A549 (cell line): ENCODE measurements at regions not wholly inside any gene's neighbourhood (a gene's known extent, or its start where the extent isn't known, plus 50 kb on each side); places are given as distances from the start of the nearest gene placed in this dataset.

ENCODE experiments used
- ATAC-seq, 2 experiments: fragments of 200-7000 bp in 1 of 2; fragments of >200 bp in 1 of 2; cut with Nextera tagmentation in 1 of 2; cut with Tn5 transposase in 1 of 2; 3 replicates each; pipeline versions ENCODE4 v1.8.0 to v1.9.1; 2018 to 2020; ENCODE audit warnings: mild to moderate bottlenecking in 1 of 2, moderate library complexity in 1 of 2
- CTCF ChIA-PET: fragments of 300-600 bp; sonication (Branson Sonifier 250); formaldehyde crosslinking; extraction: SDS; loops from one replicate; lab custom pipeline; 2021; ENCODE audit warnings: antibody characterized with exemption, inconsistent platforms; lab: Yijun Ruan, JAX
- POLR2A ChIA-PET: fragments of 350-600 bp; formaldehyde crosslinking; extraction: SDS; loops from one replicate; lab custom pipeline; 2021; ENCODE audit warnings: antibody characterized with exemption, inconsistent platforms; lab: Yijun Ruan, JAX
- DNase-seq, 2 experiments: peaks; one replicate each; pipeline versions ENCODE4 v3.0.0 to v3.0.0-alpha.2; 2011 to 2016; ENCODE audit warnings: low read depth in 1 of 2, low spot score in 1 of 2
- FAIRE-seq: peaks from 2 replicates; lab custom pipeline; 2011; peaks lifted over from hg19 to GRCh38; lab: Jason Lieb, UNC
- H3K27ac ChIP-seq, 2 experiments: fragments of >200 bp; sonication (Bioruptor Twin); formaldehyde crosslinking; 3 replicates each; pipeline ENCODE4 v1.5.1; 2016 to 2017
- H3K4me1 ChIP-seq: fragments of >200 bp; sonication (Bioruptor Twin); formaldehyde crosslinking; 3 replicates; pipeline ENCODE4 v1.6.1; 2016
- H3K4me2 ChIP-seq: fragments of >200 bp; sonication (Bioruptor Twin); formaldehyde crosslinking; 3 replicates; pipeline ENCODE4 v1.6.1; 2016
- H3K4me3 ChIP-seq: fragments of >200 bp; sonication (Bioruptor Twin); formaldehyde crosslinking; 3 replicates; pipeline ENCODE4 v1.5.1; 2016
- H3K9me3 ChIP-seq: fragments of >200 bp; sonication (Bioruptor Twin); formaldehyde crosslinking; 3 replicates; pipeline ENCODE4 v1.6.1; 2016
- ATOH8 ChIP-seq: fragments of 250-450 bp; sonication (Bioruptor Pico); IDR thresholded peaks from 2 replicates; pipeline ENCODE4 v1.5.0; 2020; ENCODE audit warnings: low read depth, mild to moderate bottlenecking, moderate library complexity
- CHD2 ChIP-seq: fragments of 150-350 bp; IDR thresholded peaks from 2 replicates; pipeline ENCODE4 v1.6.1; 2014; ENCODE audit warnings: low read length; ENCODE audit not compliant: partially characterized antibody
- E2F6 ChIP-seq: IDR thresholded peaks from 2 replicates; pipeline ENCODE4 v1.6.1; 2012; ENCODE audit warnings: low read depth, borderline replicate concordance
- EHF ChIP-seq: fragments of 250-450 bp; sonication (Bioruptor Pico); IDR thresholded peaks from 2 replicates; pipeline ENCODE4 v1.5.0; 2020; ENCODE audit warnings: mild to moderate bottlenecking
- FOXS1 ChIP-seq: fragments of 250-450 bp; sonication (Bioruptor Pico); IDR thresholded peaks from 2 replicates; pipeline ENCODE4 v1.5.0; 2020; ENCODE audit warnings: mild to moderate bottlenecking, moderate library complexity
- GATA3 ChIP-seq: IDR thresholded peaks from 2 replicates; pipeline ENCODE4 v1.6.1; 2012; ENCODE audit warnings: borderline replicate concordance
- HDAC2 ChIP-seq: fragments of 200-600 bp; sonication (generic); IDR thresholded peaks from 2 replicates; pipeline ENCODE4 v1.6.1; 2016
- HES2 ChIP-seq: fragments of >200 bp; sonication (Bioruptor Twin); formaldehyde crosslinking; IDR thresholded peaks from 2 replicates; pipeline ENCODE4 v1.6.1; 2016
- HMGXB4 ChIP-seq: fragments of 250-450 bp; sonication (Bioruptor Pico); IDR thresholded peaks from 2 replicates; pipeline ENCODE4 v1.5.0; 2021; ENCODE audit warnings: mild to moderate bottlenecking, moderate library complexity, borderline replicate concordance
- HOXA7 ChIP-seq: fragments of 250-450 bp; sonication (Bioruptor Pico); IDR thresholded peaks from 2 replicates; pipeline ENCODE4 v1.5.0; 2020; ENCODE audit warnings: mild to moderate bottlenecking, moderate library complexity
- KDM1A ChIP-seq: fragments of 200-600 bp; sonication (generic); IDR thresholded peaks from 2 replicates; pipeline ENCODE4 v1.6.1; 2016; ENCODE audit warnings: low read depth, mild to moderate bottlenecking
- KDM5A ChIP-seq: fragments of 200-600 bp; sonication (generic); IDR thresholded peaks from 2 replicates; pipeline ENCODE4 v1.6.1; 2016; ENCODE audit warnings: antibody characterized with exemption, mild to moderate bottlenecking
- MAFK ChIP-seq: fragments of 450-650 bp; IDR thresholded peaks from 2 replicates; pipeline ENCODE4 v1.6.1; 2014; ENCODE audit not compliant: partially characterized antibody
- NR3C1 ChIP-seq: fragments of >200 bp; sonication (Bioruptor Twin); formaldehyde crosslinking; IDR thresholded peaks from 3 replicates; pipeline ENCODE4 v1.6.1; 2017
- PBX3 ChIP-seq: IDR thresholded peaks from 2 replicates; pipeline ENCODE4 v1.6.1; 2012
- POLR2A ChIP-seq: IDR thresholded peaks from 2 replicates; pipeline ENCODE4 v1.6.1; 2012; ENCODE audit warnings: mild to moderate bottlenecking, low read length
- POLR2AphosphoS2 ChIP-seq: conservative IDR thresholded peaks from 2 replicates; pipeline ENCODE4 v1.6.1; 2012; ENCODE audit warnings: low read length, improper control_type of control experiment, inconsistent platforms
- RFX5 ChIP-seq: fragments of 450-650 bp; IDR thresholded peaks from 2 replicates; pipeline ENCODE4 v1.7.1; 2014; ENCODE audit warnings: antibody characterized with exemption, mild to moderate bottlenecking, moderate library complexity
- RNF2 ChIP-seq: fragments of 200-600 bp; sonication (generic); IDR thresholded peaks from 2 replicates; pipeline ENCODE4 v1.6.1; 2016; ENCODE audit warnings: low read depth, mild to moderate bottlenecking, antibody characterized with exemption, moderate library complexity, borderline replicate concordance
- TP53 ChIP-seq: fragments of 250-450 bp; sonication (Bioruptor Pico); IDR thresholded peaks from 2 replicates; pipeline ENCODE4 v1.5.0; 2021; ENCODE audit warnings: mild to moderate bottlenecking, moderate library complexity
- ZC3H11A ChIP-seq: fragments of 450-650 bp; IDR thresholded peaks from 2 replicates; pipeline ENCODE4 v1.6.1; 2014; ENCODE audit warnings: antibody characterized with exemption, mild to moderate bottlenecking
- ZNF302 ChIP-seq: fragments of 250-450 bp; sonication (Bioruptor Pico); IDR thresholded peaks from 2 replicates; pipeline ENCODE4 v1.9.0; 2021; ENCODE audit warnings: inconsistent platforms, mild to moderate bottlenecking, moderate library complexity
- ZSCAN20 ChIP-seq: fragments of 250-450 bp; sonication (Bioruptor Pico); IDR thresholded peaks from 2 replicates; pipeline ENCODE4 v1.8.0; 2022; ENCODE audit warnings: mild to moderate bottlenecking, moderate library complexity
- WGBS: methylation state at CpG from one replicate; pipeline ENCODE4 v1.1.6; 2017; ENCODE audit errors: missing lambda C conversion rate; 5-methylcytosine and 5-hydroxymethylcytosine counted together
- TF ChIP-seq, protein P1 (sequence below): fragments of 150-350 bp; IDR thresholded peaks from 2 replicates; pipeline ENCODE4 v1.6.1; 2014; ENCODE audit warnings: low read depth, mild to moderate bottlenecking, low read length

DNA sequence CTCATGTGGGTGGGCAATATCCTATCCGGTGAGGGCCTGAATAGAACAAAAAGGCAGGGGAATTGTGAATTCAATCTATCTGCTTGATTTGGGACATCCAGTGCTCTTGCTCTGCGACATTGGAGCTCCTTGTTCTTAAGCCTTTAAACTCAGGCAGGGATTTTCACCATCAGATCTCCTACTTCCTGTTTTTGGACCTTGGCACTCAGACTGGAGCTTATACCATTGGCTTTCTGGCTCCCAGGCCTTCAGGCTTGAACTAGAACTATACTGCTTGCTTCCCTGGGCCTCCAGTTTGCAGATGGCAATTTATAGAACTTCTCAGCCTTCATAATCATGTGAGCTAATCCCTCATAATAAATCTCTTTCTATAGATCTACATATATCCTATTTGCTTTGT, 134.3 kb upstream of the CLINT1 start:
- CTCF ChIA-PET, result interaction anchor here (1.0 to 5.5 kb wide), 6 partner anchors 32 to 231 kb away, joined by 3 to 58 read pairs (median 8); no protein-coding TSS in a partner anchor
- no peak overlapping the region for H3K4me3 ChIP-seq
- FAIRE-seq (no peak), ATAC-seq (no peak), DNase-seq (no peak)
- no peaks in the 10 kb centered on the region for H3K9me3 ChIP-seq
- H3K4me1 ChIP-seq, result 0 out of 3 replicates have a peak, but pooled peaks cover 3% of the 10 kb centered on the region
- 75% methylated on average over 2 of the region's 2 CpGs for WGBS
- TF ChIP-seq HMGXB4 (CRISPR knock-in tag), result no peak
- POLR2A ChIA-PET, result no interaction called here
- H3K27ac ChIP-seq, result no peak overlapping the region
- no peak overlapping the region for H3K4me2 ChIP-seq

DNA sequence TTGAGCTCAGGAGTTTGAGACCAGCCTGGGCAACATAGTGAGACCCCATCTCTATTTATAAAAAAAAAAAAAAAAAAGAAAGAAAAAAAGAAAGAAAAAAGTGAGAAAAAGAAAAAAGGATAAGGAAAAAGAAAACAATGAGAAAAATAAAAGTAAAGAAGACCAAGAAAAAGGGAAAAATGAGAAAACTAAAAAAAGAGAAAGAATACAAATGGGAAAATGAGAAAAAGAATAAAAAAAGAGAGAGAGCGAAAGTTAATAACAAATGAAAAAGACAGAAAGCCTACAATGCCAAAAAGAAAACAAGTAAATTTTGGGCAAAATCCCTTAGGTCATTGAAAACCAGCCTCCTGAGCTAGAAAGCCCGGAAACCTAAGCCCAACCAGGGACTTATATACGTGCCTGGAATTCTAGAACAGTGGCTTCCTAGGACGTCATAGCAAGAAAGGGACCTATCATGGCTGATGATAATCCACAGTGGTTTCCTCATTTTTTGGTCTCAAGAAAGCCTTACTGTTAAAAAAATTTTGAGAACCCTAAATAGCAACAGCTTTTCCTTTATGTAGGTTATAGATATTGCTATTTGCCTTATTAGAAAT, 131.7 kb upstream of the CLINT1 start:
- 0 out of 3 replicates have a peak, but pooled peaks cover 3% of the 10 kb centered on the region for H3K4me1 ChIP-seq
- no peak overlapping the region for H3K4me3 ChIP-seq
- CTCF ChIA-PET, result interaction anchor here (0.6 to 2.5 kb wide), 3 partner anchors 40 to 124 kb away, joined by 3 to 7 read pairs (median 3); no protein-coding TSS in a partner anchor
- no peak for FAIRE-seq
- POLR2A ChIA-PET, result no interaction called here
- 64% methylated on average over 4 of the region's 4 CpGs for WGBS
- no peak overlapping the region for H3K4me2 ChIP-seq
- TF ChIP-seq HDAC2 (no peak), HES2 (no peak), MAFK (no peak), POLR2AphosphoS2 (no peak), ATOH8 (no peak), CHD2 (no peak), GATA3 (no peak), ZSCAN20 (CRISPR knock-in tag) (no peak), PBX3 (no peak), KDM1A (no peak), RNF2 (no peak), FOXS1 (CRISPR knock-in tag) (no peak), ZNF302 (CRISPR knock-in tag) (no peak), TP53 (CRISPR knock-in tag) (no peak), HMGXB4 (CRISPR knock-in tag) (no peak), KDM5A (no peak), ZC3H11A (no peak)
- ATAC-seq, result no peak
- no peak overlapping the region for H3K27ac ChIP-seq
- no peaks in the 10 kb centered on the region for H3K9me3 ChIP-seq
- DNase-seq, result no peak

DNA sequence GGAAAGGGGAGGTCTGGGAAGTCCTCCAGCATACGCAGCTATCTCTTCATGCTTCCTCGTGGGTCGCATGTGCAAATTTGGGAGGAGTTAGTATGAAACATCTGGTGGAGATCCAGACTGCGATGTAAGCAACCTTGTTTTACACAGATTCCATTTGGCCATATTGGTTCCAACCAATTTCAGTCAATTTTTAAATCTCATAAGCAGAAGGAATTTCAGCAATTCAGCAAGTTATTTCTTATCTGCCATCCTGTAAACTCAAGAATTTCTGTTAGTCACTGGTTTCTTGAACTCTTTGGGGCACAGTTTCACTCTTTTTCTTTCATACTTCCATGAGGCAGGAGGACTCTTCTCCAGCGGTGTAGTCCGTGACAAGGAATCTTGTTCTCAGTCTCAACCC, 130.4 kb upstream of the CLINT1 start:
- TF ChIP-seq NR3C1 (no peak), E2F6 (no peak), EHF (CRISPR knock-in tag) (no peak), POLR2A (no peak), HOXA7 (CRISPR knock-in tag) (no peak), RNF2 (no peak), RFX5 (no peak)
- TF ChIP-seq, protein P1, sequence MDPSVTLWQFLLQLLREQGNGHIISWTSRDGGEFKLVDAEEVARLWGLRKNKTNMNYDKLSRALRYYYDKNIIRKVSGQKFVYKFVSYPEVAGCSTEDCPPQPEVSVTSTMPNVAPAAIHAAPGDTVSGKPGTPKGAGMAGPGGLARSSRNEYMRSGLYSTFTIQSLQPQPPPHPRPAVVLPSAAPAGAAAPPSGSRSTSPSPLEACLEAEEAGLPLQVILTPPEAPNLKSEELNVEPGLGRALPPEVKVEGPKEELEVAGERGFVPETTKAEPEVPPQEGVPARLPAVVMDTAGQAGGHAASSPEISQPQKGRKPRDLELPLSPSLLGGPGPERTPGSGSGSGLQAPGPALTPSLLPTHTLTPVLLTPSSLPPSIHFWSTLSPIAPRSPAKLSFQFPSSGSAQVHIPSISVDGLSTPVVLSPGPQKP, result no peak
- CTCF ChIA-PET, result interaction anchor here (0.6 to 1.3 kb wide), 3 partner anchors 8 to 40 kb away, joined by 3 to 6 read pairs (median 3); no protein-coding TSS in a partner anchor
- H3K9me3 ChIP-seq, result no peaks in the 10 kb centered on the region
- DNase-seq (no peak), ATAC-seq (no peak), FAIRE-seq (no peak)
- POLR2A ChIA-PET, result no interaction called here
- H3K27ac ChIP-seq, result no peak overlapping the region
- H3K4me3 ChIP-seq, result no peak overlapping the region
- H3K4me2 ChIP-seq, result no peak overlapping the region
- WGBS, result 72% methylated on average over 6 of the region's 6 CpGs
- no peaks in the 10 kb centered on the region for H3K4me1 ChIP-seq
